Neuronal stem cell (in vitro differentiated cells): ENCODE measurements at regions not wholly inside any gene's neighbourhood (a gene's known extent, or its start where the extent isn't known, plus 50 kb on each side); places are given as distances from the start of the nearest gene placed in this dataset.

Experiments
- DNase-seq: peaks from one replicate; pipeline ENCODE4 v3.0.0-alpha.2; 2013; ENCODE audit warnings: low spot score
- H2AFZ ChIP-seq: one replicate; pipeline ENCODE4 v1.6.1; 2013; ENCODE audit warnings: mild to moderate bottlenecking, low read length, inconsistent platforms
- H2AK5ac ChIP-seq: 2 replicates; pipeline ENCODE4 v1.6.1; 2013; ENCODE audit warnings: low read depth, mild to moderate bottlenecking, inconsistent platforms, low read length, moderate library complexity, mixed read lengths
- H2BK120ac ChIP-seq: 2 replicates; pipeline ENCODE4 v1.6.1; 2013; ENCODE audit warnings: low read depth, mild to moderate bottlenecking, inconsistent platforms, low read length, moderate library complexity, mixed read lengths
- H2BK12ac ChIP-seq: one replicate; pipeline ENCODE4 v1.6.1; 2013; ENCODE audit warnings: low read length, inconsistent platforms
- H2BK15ac ChIP-seq: 2 replicates; pipeline ENCODE4 v1.6.1; 2013; ENCODE audit warnings: mild to moderate bottlenecking, low read length, inconsistent platforms, mixed read lengths
- H2BK5ac ChIP-seq: one replicate; pipeline ENCODE4 v1.6.1; 2013; ENCODE audit warnings: inconsistent platforms, mild to moderate bottlenecking, low read length, moderate library complexity
- H3K14ac ChIP-seq: one replicate; pipeline ENCODE4 v1.6.1; 2013; ENCODE audit warnings: low read length, inconsistent platforms
- H3K18ac ChIP-seq: 2 replicates; pipeline ENCODE4 v1.6.1; 2013; ENCODE audit warnings: low read length, inconsistent platforms
- H3K23ac ChIP-seq: 2 replicates; pipeline ENCODE4 v1.6.1; 2013; ENCODE audit warnings: low read depth, mild to moderate bottlenecking, mixed read lengths, low read length, inconsistent platforms; ENCODE audit not compliant: poor library complexity
- H3K27ac ChIP-seq: replicated peaks from 3 replicates; pipeline ENCODE4 v1.5.1; 2013; ENCODE audit warnings: low read length, inconsistent platforms
- H3K27me3 ChIP-seq, 3 experiments: 2 replicates each; pipeline ENCODE4 v1.6.1; 2013; ENCODE audit warnings: low read length in 3 of 3, mild to moderate bottlenecking in 2 of 3, inconsistent platforms in 1 of 3, low read depth in 1 of 3, mixed read lengths in 1 of 3, moderate library complexity in 1 of 3; ENCODE audit not compliant: control insufficient read depth in 3 of 3, insufficient read depth in 3 of 3
- H3K36me3 ChIP-seq, 2 donors: replicated peaks in 1 of 2; 2 replicates each; pipeline ENCODE4 v1.6.1; 2013; ENCODE audit warnings: low read length in 2 of 2; ENCODE audit not compliant: control insufficient read depth in 2 of 2, insufficient read depth in 2 of 2
- H3K4ac ChIP-seq: 2 replicates; pipeline ENCODE4 v1.6.1; 2013; ENCODE audit warnings: inconsistent platforms, mild to moderate bottlenecking, low read length, moderate library complexity
- H3K4me1 ChIP-seq, 2 donors: 1 replicate in 1 of 2; 2 replicates in 1 of 2; pipeline ENCODE4 v1.6.1; 2013; ENCODE audit warnings: low read length in 2 of 2, low read depth in 1 of 2; ENCODE audit not compliant: control insufficient read depth in 2 of 2, insufficient read depth in 1 of 2
- H3K4me2 ChIP-seq: one replicate; pipeline ENCODE4 v1.6.1; 2013; ENCODE audit warnings: mild to moderate bottlenecking, low read length, inconsistent platforms; ENCODE audit not compliant: insufficient read depth, poor library complexity, severe bottlenecking
- H3K4me3 ChIP-seq, 2 donors: 2 replicates each; pipeline ENCODE4 v1.5.1; 2013; ENCODE audit warnings: low read length in 2 of 2, mild to moderate bottlenecking in 2 of 2, inconsistent platforms in 1 of 2, moderate library complexity in 1 of 2
- H3K79me1 ChIP-seq: one replicate; pipeline ENCODE4 v1.6.1; 2013; ENCODE audit warnings: low read depth, mild to moderate bottlenecking, inconsistent platforms, low read length, moderate library complexity
- H3K9ac ChIP-seq: one replicate; pipeline ENCODE4 v1.6.1; 2013; ENCODE audit warnings: mild to moderate bottlenecking, low read depth, low read length, inconsistent platforms; ENCODE audit not compliant: poor library complexity
- H3K9me3 ChIP-seq, 2 donors: replicated peaks in 1 of 2; 2 replicates each; pipeline versions ENCODE3 to v1.6.1; 2013; ENCODE audit warnings: low read length in 2 of 2, mild to moderate bottlenecking in 2 of 2, inconsistent platforms in 1 of 2, low read depth in 1 of 2, mixed read lengths in 1 of 2, moderate library complexity in 1 of 2; ENCODE audit not compliant: control insufficient read depth in 2 of 2, insufficient read depth in 1 of 2
- H4K8ac ChIP-seq: one replicate; pipeline ENCODE4 v1.6.1; 2013; ENCODE audit warnings: low read depth, mild to moderate bottlenecking, inconsistent platforms, low read length, moderate library complexity
- H4K91ac ChIP-seq: one replicate; pipeline ENCODE4 v1.6.1; 2013; ENCODE audit warnings: low read length, low read depth, mild to moderate bottlenecking, inconsistent platforms; ENCODE audit not compliant: poor library complexity
- WGBS, 2 donors: extraction: QIAGEN DNeasy Blood & Tissue Kit; methylation state at CpG; one replicate each; pipeline ENCODE4 v1.1.7; 2013; ENCODE audit warnings: missing lambda C conversion rate in 2 of 2, mixed read lengths in 1 of 2; ENCODE audit not compliant: insufficient read length in 2 of 2, insufficient replicate concordance in 1 of 2; ENCODE audit errors: extremely low coverage in 2 of 2; 5-methylcytosine and 5-hydroxymethylcytosine counted together

GRCh38 chr11:130548491-130548833 is 100.0 kb downstream of the ADAMTS15 start:
- no peak overlapping the region for H3K9ac ChIP-seq
- H2AFZ ChIP-seq = no peak overlapping the region
- H4K8ac ChIP-seq = no peak overlapping the region
- H3K23ac ChIP-seq = no peak overlapping the region
- H2AK5ac ChIP-seq = no peak overlapping the region
- H3K18ac ChIP-seq = no peak overlapping the region
- no peak for DNase-seq
- no peak overlapping the region for H2BK5ac ChIP-seq
- peak overlapping the region; percentile 25 for H3K14ac ChIP-seq
- no peak overlapping the region for H2BK12ac ChIP-seq
- no peaks in the 10 kb centered on the region for H3K36me3 ChIP-seq
- WGBS, 2 donors = no CpG with 5 or more reads among the region's 1 CpG
- no peak overlapping the region for H2BK120ac ChIP-seq
- H2BK15ac ChIP-seq = no peak overlapping the region
- H3K4me2 ChIP-seq = no peak overlapping the region
- H3K27ac ChIP-seq = no peak overlapping the region
- H3K4ac ChIP-seq = no peak overlapping the region
- no peaks in the 10 kb centered on the region for H3K9me3 ChIP-seq
- no peak overlapping the region for H4K91ac ChIP-seq
- no peak overlapping the region for H3K4me3 ChIP-seq
- peaks cover 0 to 3% (median 0%) of the 10 kb centered on the region in 3 experiments for H3K27me3 ChIP-seq
- no peaks in the 10 kb centered on the region for H3K79me1 ChIP-seq
- H3K4me1 ChIP-seq = no peaks in the 10 kb centered on the region

- Histone ChIP-seq H3K79me1 (no peaks in the 10 kb centered on the region), H3K27me3 (peaks cover 0 to 3% (median 0%) of the 10 kb centered on the region in 3 experiments), H3K4me2 (no peak overlapping the region), H2BK120ac (no peak overlapping the region), H3K14ac (no peak overlapping the region), H2BK15ac (no peak overlapping the region), H2BK12ac (no peak overlapping the region), H2BK5ac (no peak overlapping the region), H3K23ac (no peak overlapping the region), H4K8ac (no peak overlapping the region), H3K4me1 (no peaks in the 10 kb centered on the region), H2AFZ (no peak overlapping the region), H2AK5ac (no peak overlapping the region), H3K9me3 (no peaks in the 10 kb centered on the region), H4K91ac (no peak overlapping the region), H3K4ac (no peak overlapping the region), H3K18ac (no peak overlapping the region), H3K4me3 (no peak overlapping the region), H3K9ac (no peak overlapping the region), H3K27ac (no peak overlapping the region), H3K36me3 (no peaks in the 10 kb centered on the region)
- DNase-seq = no peak
- no CpG with 5 or more reads among the region's 4 CpGs for WGBS, 2 donors
Measured at GRCh38 chr11:130549393-130549999, 101.1 kb downstream of the ADAMTS15 start.

- no peak for DNase-seq
- Histone ChIP-seq H3K14ac (no peak overlapping the region), H3K36me3 (no peaks in the 10 kb centered on the region), H2AK5ac (no peak overlapping the region), H2BK5ac (no peak overlapping the region), H2BK15ac (no peak overlapping the region), H3K27ac (no peak overlapping the region), H4K91ac (no peak overlapping the region), H3K9ac (no peak overlapping the region), H3K23ac (no peak overlapping the region), H3K4ac (no peak overlapping the region), H3K9me3 (no peaks in the 10 kb centered on the region), H4K8ac (no peak overlapping the region), H3K4me2 (no peak overlapping the region), H3K18ac (no peak overlapping the region), H2BK12ac (no peak overlapping the region), H3K27me3 (peaks cover 0 to 3% (median 0%) of the 10 kb centered on the region in 3 experiments), H2BK120ac (no peak overlapping the region), H3K4me1 (no peaks in the 10 kb centered on the region), H3K79me1 (no peaks in the 10 kb centered on the region), H3K4me3 (no peak overlapping the region), H2AFZ (no peak overlapping the region)
- WGBS, 2 donors = no CpG with 5 or more reads among the region's 3 CpGs
Measured at GRCh38 chr11:130550150-130550549, 101.7 kb downstream of the ADAMTS15 start.

- no peaks in the 10 kb centered on the region for H3K4me1 ChIP-seq
- no peak overlapping the region for H2BK5ac ChIP-seq
- H2BK120ac ChIP-seq = no peak overlapping the region
- H3K27ac ChIP-seq = no peak overlapping the region
- no CpG with 5 or more reads among the region's 4 CpGs for WGBS, 2 donors
- H3K27me3 ChIP-seq = peaks cover 0 to 3% (median 0%) of the 10 kb centered on the region in 3 experiments
- H4K8ac ChIP-seq = no peak overlapping the region
- no peaks in the 10 kb centered on the region for H3K36me3 ChIP-seq
- no peak overlapping the region for H3K18ac ChIP-seq
- H3K4ac ChIP-seq = no peak overlapping the region
- H2BK15ac ChIP-seq = no peak overlapping the region
- H3K14ac ChIP-seq = no peak overlapping the region
- H3K79me1 ChIP-seq = no peaks in the 10 kb centered on the region
- H3K9ac ChIP-seq = no peak overlapping the region
- no peak overlapping the region for H3K4me2 ChIP-seq
- H3K4me3 ChIP-seq = no peak overlapping the region
- no peaks in the 10 kb centered on the region for H3K9me3 ChIP-seq
- H3K23ac ChIP-seq = no peak overlapping the region
- no peak overlapping the region for H2AK5ac ChIP-seq
- no peak overlapping the region for H2BK12ac ChIP-seq
- H2AFZ ChIP-seq = no peak overlapping the region
- DNase-seq = no peak
- no peak overlapping the region for H4K91ac ChIP-seq
Measured at GRCh38 chr11:130550984-130551383, 102.5 kb downstream of the ADAMTS15 start.
